ENCODE measurements at regions not wholly inside any gene's neighbourhood (a gene's known extent, or its start where the extent isn't known, plus 50 kb on each side); places are given as distances from the start of the nearest gene placed in this dataset.

DNA sequence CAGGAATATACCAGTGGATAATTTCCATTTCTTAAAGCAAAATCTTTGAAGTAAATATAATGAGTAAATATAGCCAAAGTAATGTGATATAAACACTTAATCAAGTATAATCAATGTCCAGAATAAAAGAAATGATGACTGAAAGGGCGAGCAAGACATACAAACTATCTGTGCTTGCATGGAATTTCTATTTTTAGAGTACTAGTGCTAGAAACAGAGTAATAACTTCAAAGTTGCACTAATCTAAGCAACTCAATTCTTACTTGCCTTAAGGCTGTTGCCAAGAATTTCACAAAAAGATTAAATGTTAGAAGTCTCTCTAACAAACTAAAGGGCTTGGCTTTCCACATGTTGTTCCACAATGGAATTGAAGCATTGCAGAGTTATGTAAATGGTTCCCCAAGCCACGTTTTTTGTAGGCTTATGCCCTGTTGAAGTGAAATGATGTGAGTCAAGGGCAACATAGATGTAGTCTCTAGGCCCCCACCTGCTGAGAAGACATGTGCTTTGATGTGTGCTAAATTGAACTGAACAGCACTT, 175.0 kb upstream of the LMNTD1 start:
- no peak for DNase-seq (ENCODE audit: low spot score, unreplicated experiment)
- no peak overlapping the region for H3K27ac Mint-ChIP-seq
- no peaks in the 10 kb centered on the region for H3K27me3 Mint-ChIP-seq
- no peak overlapping the region for H3K4me3 Mint-ChIP-seq (ENCODE audit: low read depth)
- H3K4me1 Mint-ChIP-seq (ENCODE audit: low read depth) = peaks cover 13% of the 10 kb centered on the region
- TF ChIP-seq, protein P1, sequence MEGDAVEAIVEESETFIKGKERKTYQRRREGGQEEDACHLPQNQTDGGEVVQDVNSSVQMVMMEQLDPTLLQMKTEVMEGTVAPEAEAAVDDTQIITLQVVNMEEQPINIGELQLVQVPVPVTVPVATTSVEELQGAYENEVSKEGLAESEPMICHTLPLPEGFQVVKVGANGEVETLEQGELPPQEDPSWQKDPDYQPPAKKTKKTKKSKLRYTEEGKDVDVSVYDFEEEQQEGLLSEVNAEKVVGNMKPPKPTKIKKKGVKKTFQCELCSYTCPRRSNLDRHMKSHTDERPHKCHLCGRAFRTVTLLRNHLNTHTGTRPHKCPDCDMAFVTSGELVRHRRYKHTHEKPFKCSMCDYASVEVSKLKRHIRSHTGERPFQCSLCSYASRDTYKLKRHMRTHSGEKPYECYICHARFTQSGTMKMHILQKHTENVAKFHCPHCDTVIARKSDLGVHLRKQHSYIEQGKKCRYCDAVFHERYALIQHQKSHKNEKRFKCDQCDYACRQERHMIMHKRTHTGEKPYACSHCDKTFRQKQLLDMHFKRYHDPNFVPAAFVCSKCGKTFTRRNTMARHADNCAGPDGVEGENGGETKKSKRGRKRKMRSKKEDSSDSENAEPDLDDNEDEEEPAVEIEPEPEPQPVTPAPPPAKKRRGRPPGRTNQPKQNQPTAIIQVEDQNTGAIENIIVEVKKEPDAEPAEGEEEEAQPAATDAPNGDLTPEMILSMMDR (IDR thresholded peaks at IDR 0.05; ENCODE audit: unreplicated experiment) = no peak
- no peaks in the 10 kb centered on the region for H3K36me3 Mint-ChIP-seq (ENCODE audit: insufficient read depth)
- H3K9me3 Mint-ChIP-seq (ENCODE audit: low read depth) = peaks cover 6% of the 10 kb centered on the region

DNA sequence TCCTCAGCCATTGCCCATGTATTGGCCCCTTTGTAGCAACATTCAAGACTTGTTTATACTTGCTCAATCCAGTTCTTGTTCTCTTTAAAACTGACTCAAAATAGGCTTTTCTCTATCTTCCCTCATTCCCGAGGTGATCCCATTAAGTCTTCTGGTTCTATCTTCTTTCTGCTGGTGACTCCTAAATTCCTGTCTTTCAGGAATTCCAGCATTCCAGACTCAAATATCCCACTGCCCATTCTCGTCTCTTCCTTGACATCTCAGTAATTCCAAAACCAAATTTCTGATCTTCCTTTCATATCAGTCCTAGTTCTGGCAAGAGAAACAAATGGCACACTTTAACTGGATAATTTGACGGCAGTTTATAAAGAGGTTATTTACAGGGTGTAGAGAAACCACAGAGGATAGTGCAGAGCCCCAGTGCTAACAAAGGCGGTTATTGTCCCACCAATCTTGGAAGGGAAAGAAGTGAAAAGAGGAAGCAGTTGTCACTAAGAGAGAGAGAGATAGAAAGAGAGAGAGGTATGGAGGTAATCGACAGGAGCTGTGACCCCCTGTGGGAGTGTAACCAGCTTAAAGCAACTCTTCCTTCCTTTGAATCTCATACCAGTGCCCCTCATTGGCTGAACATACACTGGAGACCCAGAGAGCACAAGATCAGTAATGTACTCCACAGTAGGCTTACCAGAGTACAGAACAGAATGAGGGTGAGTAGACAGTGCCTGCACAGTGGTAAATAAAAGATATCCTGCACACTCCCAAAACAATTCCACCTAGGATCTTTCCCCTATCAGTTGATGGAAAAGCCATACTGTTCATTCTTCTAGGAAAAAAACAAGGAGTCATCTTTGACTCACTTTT, 177.6 kb upstream of the LMNTD1 start:
- DNase-seq (ENCODE audit: low spot score, unreplicated experiment) = no peak
- no peaks in the 10 kb centered on the region for H3K36me3 Mint-ChIP-seq (ENCODE audit: insufficient read depth)

DNA sequence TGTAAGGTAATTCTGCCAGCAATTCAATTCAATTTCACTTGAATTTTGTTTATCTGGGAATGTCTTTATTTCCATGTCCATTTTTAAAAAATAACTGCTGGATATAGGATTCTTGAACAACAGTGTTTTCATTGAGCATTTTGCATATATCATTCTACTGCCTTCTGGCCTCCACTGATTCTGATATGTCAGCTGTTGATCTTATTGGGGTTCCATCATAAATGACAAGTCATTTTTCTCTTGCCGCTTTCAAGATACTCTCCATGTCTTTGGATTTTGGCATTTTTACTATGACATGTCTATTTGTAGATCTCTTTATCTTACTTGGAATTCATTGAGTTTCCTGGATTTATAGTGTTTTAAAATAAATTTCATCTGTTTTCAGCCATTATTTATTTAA, 180.5 kb upstream of the LMNTD1 start:
- TF ChIP-seq, protein P1 (IDR thresholded peaks at IDR 0.05; ENCODE audit: unreplicated experiment) = no peak
- H3K4me1 Mint-ChIP-seq (ENCODE audit: low read depth) = peaks cover 15% of the 10 kb centered on the region

More for the DNA sequence above, 177.6 kb upstream of the LMNTD1 start:
- H3K27me3 Mint-ChIP-seq = no peaks in the 10 kb centered on the region
- H3K4me1 Mint-ChIP-seq (ENCODE audit: low read depth) = peaks cover 15% of the 10 kb centered on the region
- H3K9me3 Mint-ChIP-seq (ENCODE audit: low read depth) = peaks cover 11% of the 10 kb centered on the region
- H3K4me3 Mint-ChIP-seq (ENCODE audit: low read depth) = no peak overlapping the region
- no peak overlapping the region for H3K27ac Mint-ChIP-seq
- TF ChIP-seq, protein P1 (IDR thresholded peaks at IDR 0.05; ENCODE audit: unreplicated experiment) = no peak

DNA sequence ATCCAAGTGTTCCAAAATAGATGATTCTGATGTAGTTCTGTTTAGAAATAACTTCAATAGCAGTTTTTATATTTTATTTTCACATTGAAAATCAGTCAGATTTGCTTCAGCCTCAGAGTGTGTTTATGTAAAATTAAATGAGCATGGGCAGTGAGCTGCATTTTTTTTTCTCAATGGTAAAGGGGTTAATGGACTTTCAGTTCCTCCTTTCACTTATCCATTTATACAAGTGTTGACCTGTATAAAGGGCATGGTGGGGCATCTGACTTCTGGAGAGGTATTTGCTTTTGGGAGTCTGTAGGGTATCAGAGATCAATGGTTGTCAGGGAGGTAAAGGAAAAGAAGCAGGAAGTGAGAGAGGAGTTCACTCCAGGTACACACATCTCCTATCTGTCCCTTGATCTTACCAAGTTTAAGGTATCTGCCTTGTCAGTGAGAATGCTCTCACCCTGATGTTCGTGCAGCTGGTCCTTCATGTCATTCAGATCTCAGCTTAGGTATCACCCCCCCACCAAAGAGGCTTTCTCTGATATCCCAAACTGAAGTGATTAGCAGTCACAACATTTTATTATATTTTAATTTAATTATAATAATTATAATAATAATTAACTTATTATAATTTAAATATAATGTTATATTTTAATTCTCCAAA, 181.6 kb upstream of the LMNTD1 start:
- DNase-seq (ENCODE audit: low spot score, unreplicated experiment) = no peak

More for the DNA sequence above, 180.5 kb upstream of the LMNTD1 start:
- DNase-seq (ENCODE audit: low spot score, unreplicated experiment) = no peak
- no peaks in the 10 kb centered on the region for H3K27me3 Mint-ChIP-seq
- H3K9me3 Mint-ChIP-seq (ENCODE audit: low read depth) = peaks cover 19% of the 10 kb centered on the region
- no peak overlapping the region for H3K4me3 Mint-ChIP-seq (ENCODE audit: low read depth)
- no peak overlapping the region for H3K27ac Mint-ChIP-seq
- peaks cover 2% of the 10 kb centered on the region for H3K36me3 Mint-ChIP-seq (ENCODE audit: insufficient read depth)

DNA sequence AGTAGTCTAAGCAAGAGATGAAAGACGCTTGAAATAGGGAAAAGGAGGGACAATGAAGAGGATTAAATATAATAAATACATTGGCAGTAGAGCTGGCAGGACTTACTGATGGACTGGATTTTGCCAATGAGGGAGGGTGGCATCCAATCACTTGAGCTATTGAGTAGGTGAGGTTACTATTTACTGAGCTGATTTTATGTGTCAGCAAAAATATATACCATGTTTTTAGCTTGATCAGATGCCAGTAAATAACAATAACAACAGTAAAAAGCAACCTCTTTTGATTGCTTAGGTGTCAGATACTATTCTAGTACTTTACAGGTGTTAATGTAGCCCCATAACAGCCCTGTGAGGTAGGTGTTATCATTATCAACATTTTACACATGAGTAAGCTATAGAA, 187.5 kb upstream of the LMNTD1 start:
- Mint-ChIP-seq H3K9me3 (ENCODE audit: low read depth) (peaks cover 15% of the 10 kb centered on the region), H3K4me3 (ENCODE audit: low read depth) (no peak overlapping the region), H3K4me1 (ENCODE audit: low read depth) (peaks cover 3% of the 10 kb centered on the region), H3K27me3 (no peaks in the 10 kb centered on the region), H3K36me3 (ENCODE audit: insufficient read depth) (peaks cover 2% of the 10 kb centered on the region), H3K27ac (no peak overlapping the region)
- DNase-seq (ENCODE audit: low spot score, unreplicated experiment) = no peak
- TF ChIP-seq, protein P1 (IDR thresholded peaks at IDR 0.05; ENCODE audit: unreplicated experiment) = no peak

More for the DNA sequence above, 181.6 kb upstream of the LMNTD1 start:
- Mint-ChIP-seq H3K27ac (no peak overlapping the region), H3K36me3 (ENCODE audit: insufficient read depth) (peaks cover 2% of the 10 kb centered on the region), H3K9me3 (ENCODE audit: low read depth) (peaks cover 19% of the 10 kb centered on the region), H3K4me1 (ENCODE audit: low read depth) (peaks cover 15% of the 10 kb centered on the region), H3K4me3 (ENCODE audit: low read depth) (no peak overlapping the region), H3K27me3 (no peaks in the 10 kb centered on the region)
- TF ChIP-seq, protein P1 (IDR thresholded peaks at IDR 0.05; ENCODE audit: unreplicated experiment) = no peak

All from progenitor cell of endocrine pancreas (in vitro differentiated cells).